H1 (cell line): ENCODE measurements at regions not wholly inside any gene's neighbourhood (a gene's known extent, or its start where the extent isn't known, plus 50 kb on each side); places are given as distances from the start of the nearest gene placed in this dataset.

Experiments used
- CTCF ChIA-PET: fragments of 300-600 bp; sonication (Branson Sonifier 250); formaldehyde crosslinking; loops from one replicate; lab custom pipeline; 2021; ENCODE audit not compliant: partially characterized antibody; lab: Charles Lee
- POLR2A ChIA-PET: fragments of 300-600 bp; sonication (Branson Sonifier 250); formaldehyde crosslinking; loops from one replicate; lab custom pipeline; 2021; ENCODE audit warnings: inconsistent platforms; ENCODE audit not compliant: partially characterized antibody; lab: Charles Lee
- DNase-seq, 2 experiments: peaks; one replicate each; pipeline versions ENCODE4 v3.0.0 to v3.0.0-alpha.2; 2010 to 2022; ENCODE audit warnings: low spot score in 2 of 2, low read depth in 1 of 2, mixed read lengths in 1 of 2
- FAIRE-seq: peaks from 2 replicates; lab custom pipeline; 2011; peaks lifted over from hg19 to GRCh38; lab: Jason Lieb, UNC
- H2AFZ ChIP-seq: 2 replicates; pipeline ENCODE4 v1.8.1; 2012; ENCODE audit warnings: low read length, inconsistent platforms
- H2AK5ac ChIP-seq: 2 replicates; pipeline ENCODE4 v1.6.1; 2013; ENCODE audit warnings: low read depth, low read length
- H2BK120ac ChIP-seq: replicated peaks from 2 replicates; pipeline ENCODE3; 2013; ENCODE audit warnings: low read depth, low read length, inconsistent platforms
- H2BK12ac ChIP-seq: 2 replicates; pipeline ENCODE4 v1.6.1; 2013; ENCODE audit warnings: low read depth, low read length
- H2BK15ac ChIP-seq: 2 replicates; pipeline ENCODE4 v1.6.1; 2013; ENCODE audit warnings: low read length
- H2BK20ac ChIP-seq: 2 replicates; pipeline ENCODE4 v1.6.1; 2013; ENCODE audit warnings: low read length
- H2BK5ac ChIP-seq: 2 replicates; pipeline ENCODE4 v1.6.1; 2013; ENCODE audit warnings: low read depth, low read length
- H3K14ac ChIP-seq: 2 replicates; pipeline ENCODE4 v1.6.1; 2013; ENCODE audit warnings: inconsistent platforms; ENCODE audit not compliant: insufficient read length
- H3K18ac ChIP-seq: 2 replicates; pipeline ENCODE4 v1.6.1; 2013; ENCODE audit warnings: low read length; ENCODE audit errors: extremely low read depth
- H3K23ac ChIP-seq: 2 replicates; pipeline ENCODE4 v1.6.1; 2013; ENCODE audit warnings: inconsistent platforms; ENCODE audit not compliant: insufficient read length
- H3K23me2 ChIP-seq: 2 replicates; pipeline ENCODE4 v1.6.1; 2013; ENCODE audit warnings: low read depth, low read length
- H3K27ac ChIP-seq: 2 replicates; pipeline ENCODE4 v1.6.1; 2011; ENCODE audit warnings: low read depth, low read length, inconsistent platforms
- H3K27me3 ChIP-seq, 4 experiments: replicated peaks in 1 of 4; 1 replicate in 1 of 4; 2 replicates in 3 of 4; pipeline versions ENCODE4 v1.6.1 to v1.8.1; 2011 to 2013; ENCODE audit warnings: low read length in 3 of 4, mild to moderate bottlenecking in 3 of 4, inconsistent platforms in 2 of 4, mixed read lengths in 2 of 4, moderate library complexity in 1 of 4; ENCODE audit not compliant: control insufficient read depth in 3 of 4, insufficient read depth in 3 of 4; ENCODE audit errors: extremely low read depth in 1 of 4
- H3K36me3 ChIP-seq, 4 experiments: 2 replicates each; pipeline versions ENCODE4 v1.6.1 to v1.8.1; 2011 to 2013; ENCODE audit warnings: mild to moderate bottlenecking in 4 of 4, low read length in 3 of 4, moderate library complexity in 2 of 4, control low read depth in 1 of 4, inconsistent platforms in 1 of 4; ENCODE audit not compliant: insufficient read depth in 4 of 4, control insufficient read depth in 2 of 4
- H3K4ac ChIP-seq: replicated peaks from 2 replicates; pipeline ENCODE3; 2013; ENCODE audit warnings: low read length, low read depth, mixed read lengths, inconsistent platforms; ENCODE audit not compliant: insufficient read length
- H3K4me1 ChIP-seq, 4 experiments: replicated peaks in 1 of 4; 1 replicate in 1 of 4; 2 replicates in 3 of 4; pipeline versions ENCODE4 v1.6.1 to v1.8.1; 2011 to 2013; ENCODE audit warnings: low read length in 3 of 4, inconsistent platforms in 2 of 4, mixed read lengths in 1 of 4; ENCODE audit not compliant: insufficient read depth in 4 of 4, control insufficient read depth in 3 of 4
- H3K4me2 ChIP-seq, 2 experiments: 2 replicates each; pipeline versions ENCODE4 v1.6.1 to v1.8.1; 2011 to 2013; ENCODE audit warnings: low read depth in 2 of 2, low read length in 2 of 2, control low read depth in 1 of 2, inconsistent platforms in 1 of 2, mild to moderate bottlenecking in 1 of 2; ENCODE audit not compliant: insufficient read depth in 1 of 2
- H3K4me3 ChIP-seq, 4 experiments: fragments of 200-600, 300-600 bp in 1 of 4; sonication (generic), shearing (Covaris generic), sonication (Bioruptor Twin) in 1 of 4; 2 replicates each; pipeline versions ENCODE4 v1.5.1 to v1.8.1; 2011 to 2016; ENCODE audit warnings: low read length in 4 of 4, low read depth in 3 of 4, control low read depth in 2 of 4, inconsistent platforms in 2 of 4, mild to moderate bottlenecking in 2 of 4, mixed read lengths in 1 of 4, moderate library complexity in 1 of 4; ENCODE audit not compliant: insufficient read depth in 2 of 4; ENCODE audit errors: extremely low read depth in 1 of 4
- H3K56ac ChIP-seq: replicated peaks from 2 replicates; pipeline ENCODE3; 2013; ENCODE audit warnings: low read depth, mild to moderate bottlenecking, mixed read lengths, low read length, inconsistent platforms; ENCODE audit not compliant: insufficient read length
- H3K79me1 ChIP-seq: 2 replicates; pipeline ENCODE4 v1.6.1; 2013; ENCODE audit warnings: low read depth, low read length, control low read depth
- H3K79me2 ChIP-seq, 2 experiments: 2 replicates each; pipeline versions ENCODE4 v1.6.1 to v1.8.1; 2012 to 2013; ENCODE audit warnings: low read length in 2 of 2, mild to moderate bottlenecking in 2 of 2, inconsistent platforms in 1 of 2; ENCODE audit not compliant: insufficient read depth in 2 of 2, control insufficient read depth in 1 of 2
- H3K9ac ChIP-seq, 4 experiments: replicated peaks in 1 of 4; 1 replicate in 1 of 4; 2 replicates in 3 of 4; pipeline versions ENCODE4 v1.6.1 to v1.8.1; 2011 to 2013; ENCODE audit warnings: low read depth in 3 of 4, low read length in 3 of 4, control low read depth in 2 of 4, mild to moderate bottlenecking in 2 of 4, moderate library complexity in 2 of 4, inconsistent platforms in 1 of 4; ENCODE audit errors: extremely low read depth in 1 of 4
- H3K9me3 ChIP-seq, 2 experiments: 2 replicates each; pipeline versions ENCODE4 v1.6.1 to v1.8.1; 2012 to 2013; ENCODE audit warnings: mild to moderate bottlenecking in 2 of 2, moderate library complexity in 2 of 2, control low read depth in 1 of 2, inconsistent platforms in 1 of 2, low read depth in 1 of 2, low read length in 1 of 2, mixed read lengths in 1 of 2; ENCODE audit not compliant: insufficient read depth in 2 of 2
- H4K20me1 ChIP-seq, 2 experiments: replicated peaks in 1 of 2; 2 replicates each; pipeline versions ENCODE3 to v1.8.1; 2011 to 2013; ENCODE audit warnings: inconsistent platforms in 2 of 2, low read length in 2 of 2, mild to moderate bottlenecking in 1 of 2; ENCODE audit not compliant: insufficient read depth in 2 of 2, control insufficient read depth in 1 of 2
- H4K5ac ChIP-seq: 2 replicates; pipeline ENCODE4 v1.6.1; 2013; ENCODE audit warnings: low read length, low read depth, mixed read lengths, inconsistent platforms; ENCODE audit not compliant: insufficient read length
- H4K8ac ChIP-seq: 2 replicates; pipeline ENCODE4 v1.8.0; 2013; ENCODE audit warnings: mild to moderate bottlenecking, moderate library complexity, low read length, inconsistent platforms; ENCODE audit not compliant: insufficient read depth; ENCODE audit errors: extremely low read depth
- H4K91ac ChIP-seq: replicated peaks from 2 replicates; pipeline ENCODE3; 2013; ENCODE audit warnings: low read length, mixed read lengths, inconsistent platforms; ENCODE audit not compliant: insufficient read length
- ATF3 ChIP-seq: IDR thresholded peaks from 2 replicates; pipeline ENCODE4 v1.6.1; 2011; ENCODE audit warnings: low read depth, mild to moderate bottlenecking, low read length; ENCODE audit not compliant: insufficient read depth
- CHD1 ChIP-seq: IDR thresholded peaks from 2 replicates; pipeline ENCODE4 v1.6.1; 2012; ENCODE audit warnings: low read depth, low read length, improper control_type of control experiment
- CHD2 ChIP-seq: IDR thresholded peaks from 2 replicates; pipeline ENCODE4 v1.6.1; 2012; ENCODE audit warnings: low read length, improper control_type of control experiment
- CTBP2 ChIP-seq: IDR thresholded peaks from 2 replicates; pipeline ENCODE4 v1.7.0; 2011; ENCODE audit warnings: borderline replicate concordance, mild to moderate bottlenecking, moderate library complexity, mixed read lengths, low read length; ENCODE audit not compliant: insufficient read depth, insufficient read length
- CTCF ChIP-seq, 3 experiments: IDR thresholded peaks; 1 replicate in 2 of 3; 2 replicates in 1 of 3; pipeline versions ENCODE4 v1.5.1 to v1.6.1; 2011; ENCODE audit warnings: low read length in 3 of 3, mild to moderate bottlenecking in 3 of 3, inconsistent platforms in 2 of 3, low read depth in 1 of 3, moderate library complexity in 1 of 3; ENCODE audit not compliant: insufficient read depth in 1 of 3; ENCODE audit errors: control extremely low read depth in 1 of 3
- EP300 ChIP-seq, 2 experiments: IDR thresholded peaks; 1 replicate in 1 of 2; 2 replicates in 1 of 2; pipeline ENCODE4 v1.6.1; 2011 to 2012; ENCODE audit warnings: low read depth in 2 of 2, low read length in 2 of 2, mild to moderate bottlenecking in 2 of 2, borderline replicate concordance in 1 of 2, inconsistent platforms in 1 of 2, moderate library complexity in 1 of 2
- MAX ChIP-seq: IDR thresholded peaks from 2 replicates; pipeline ENCODE4 v1.6.1; 2012; ENCODE audit warnings: inconsistent platforms
- NRF1 ChIP-seq: IDR thresholded peaks from 2 replicates; pipeline ENCODE4 v1.6.1; 2011; ENCODE audit warnings: mild to moderate bottlenecking, low read depth, low read length, improper control_type of control experiment
- RBBP5 ChIP-seq: IDR thresholded peaks from 2 replicates; pipeline ENCODE4 v1.7.1; 2012; ENCODE audit warnings: low read depth, mild to moderate bottlenecking, inconsistent platforms, low read length, moderate library complexity, borderline replicate concordance
- TAF1 ChIP-seq: IDR thresholded peaks from 2 replicates; pipeline ENCODE4 v1.6.1; 2011; ENCODE audit warnings: mild to moderate bottlenecking, low read depth, low read length
- TAF7 ChIP-seq: optimal IDR thresholded peaks from 2 replicates; pipeline ENCODE3; 2011; ENCODE audit warnings: low read depth, mild to moderate bottlenecking, inconsistent platforms, low read length, moderate library complexity, borderline replicate concordance
- WGBS, 2 experiments: shearing (Covaris generic) in 1 of 2; methylation state at CpG; one replicate each; pipeline versions ENCODE4 v1.1.6 to v1.1.7; 2013 to 2015; ENCODE audit warnings: low lambda C conversion rate in 2 of 2, mixed read lengths in 2 of 2, inconsistent platforms in 1 of 2, low coverage in 1 of 2, missing lambda C conversion rate in 1 of 2; ENCODE audit not compliant: insufficient replicate concordance in 2 of 2, insufficient coverage in 1 of 2, insufficient read length in 1 of 2; ENCODE audit errors: extremely low coverage in 1 of 2, missing lambda C conversion rate in 1 of 2; 5-methylcytosine and 5-hydroxymethylcytosine counted together

GRCh38 chr17:34725725-34726124, 146.3 kb downstream of the TMEM132E start:
- no peak overlapping the region for H2BK12ac ChIP-seq
- H2BK15ac ChIP-seq: no peak overlapping the region
- H4K5ac ChIP-seq: no peak overlapping the region
- H4K8ac ChIP-seq: no peak overlapping the region
- no peak overlapping the region for H3K4ac ChIP-seq
- no peak overlapping the region for H3K9ac ChIP-seq
- DNase-seq: no peak
- H4K91ac ChIP-seq: no peak overlapping the region
- no peak for FAIRE-seq
- WGBS, 2 experiments: 87% methylated on average over 3 of the region's 3 CpGs; no CpG with 5 or more reads in 1 of the 2 experiments
- CTCF ChIA-PET: interaction anchor here (1.1 to 1.7 kb wide), 4 partner anchors 16 to 163 kb away, joined by 3 to 4 read pairs (median 4); no protein-coding TSS in a partner anchor
- H3K14ac ChIP-seq: no peak overlapping the region
- no peak overlapping the region for H3K4me3 ChIP-seq
- no peak overlapping the region for H2BK120ac ChIP-seq
- H3K18ac ChIP-seq: no peak overlapping the region
- H3K23ac ChIP-seq: no peak overlapping the region
- H3K56ac ChIP-seq: no peak overlapping the region
- no peak overlapping the region for H3K27ac ChIP-seq
- H2AK5ac ChIP-seq: no peak overlapping the region
- no peaks in the 10 kb centered on the region for H4K20me1 ChIP-seq
- no peaks in the 10 kb centered on the region; a peak in 1 of 7 replicates for H3K27me3 ChIP-seq
- no peaks in the 10 kb centered on the region for H3K9me3 ChIP-seq
- H3K36me3 ChIP-seq: no peaks in the 10 kb centered on the region
- H3K4me1 ChIP-seq: no peaks in the 10 kb centered on the region; a peak in 1 of 7 replicates
- H2BK5ac ChIP-seq: no peak overlapping the region
- no peak overlapping the region for H2AFZ ChIP-seq
- H3K79me1 ChIP-seq: no peaks in the 10 kb centered on the region
- no peak overlapping the region for H3K4me2 ChIP-seq
- POLR2A ChIA-PET: no interaction called here
- H3K79me2 ChIP-seq: no peaks in the 10 kb centered on the region
- H3K23me2 ChIP-seq: no peaks in the 10 kb centered on the region
- no peak overlapping the region for H2BK20ac ChIP-seq
- TF ChIP-seq CHD1: no peak
- TF ChIP-seq CTBP2: no peak
- TF ChIP-seq MAX: no peak
- no peak for TF ChIP-seq CTCF (IDR thresholded peaks at IDR 0.05; ENCODE audit: control extremely low read depth in 1 of 3, insufficient read depth in 1 of 3, low read depth in 1 of 3, low read length in 3 of 3)
- no peak for TF ChIP-seq ATF3
- TF ChIP-seq RBBP5: no peak
- no peak for TF ChIP-seq TAF1
- TF ChIP-seq NRF1: no peak
- TF ChIP-seq CHD2: no peak
- TF ChIP-seq EP300 (IDR thresholded peaks at IDR 0.05; ENCODE audit: borderline replicate concordance in 1 of 2, low read depth in 2 of 2, low read length in 2 of 2): no peak
- no peak for TF ChIP-seq TAF7
